Skin epidermis (tissue), 12 donors: ENCODE measurements at regions not wholly inside any gene's neighbourhood (a gene's known extent, or its start where the extent isn't known, plus 50 kb on each side); places are given as distances from the start of the nearest gene placed in this dataset.
"Not testable (repeated sequence)": the region's sequence is repeated elsewhere in the genome, so short reads cannot be mapped to it uniquely, and the experiment has no call there.

Experiments
- H3K27ac ChIP-seq, 21 experiments: fragments of 200-600 bp; sonication (generic) in 11 of 21; one replicate each; pipeline ENCODE4 v1.5.0; 2020; ENCODE audit warnings: mild to moderate bottlenecking in 3 of 21, inconsistent platforms in 2 of 21, moderate library complexity in 2 of 21
- H3K4me3 ChIP-seq, 7 experiments: fragments of 200-600 bp; sonication (generic) in 2 of 7; one replicate each; pipeline ENCODE4 v1.5.0; 2020; ENCODE audit warnings: inconsistent platforms in 2 of 7, mild to moderate bottlenecking in 2 of 7, moderate library complexity in 1 of 7

DNA sequence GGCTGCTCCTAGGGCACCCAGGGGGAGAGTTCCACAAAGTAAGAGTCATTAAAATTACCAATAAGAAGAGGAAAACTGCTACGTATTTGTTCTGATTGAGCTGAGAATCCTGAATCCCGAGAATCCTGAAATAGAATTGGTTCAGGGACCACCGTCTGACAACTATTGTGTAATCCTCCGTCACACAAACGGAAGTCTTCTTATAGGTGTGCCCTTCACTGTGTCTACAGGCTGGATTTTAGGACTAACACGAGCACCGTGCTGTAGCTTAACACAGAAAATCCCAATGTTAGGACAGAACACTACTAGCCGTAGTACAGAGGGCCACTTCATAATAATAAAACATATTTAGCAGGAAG lies 50.6 kb upstream of the RNF182 start:
- Histone ChIP-seq H3K27ac (peak overlapping the region in 7 of 21 experiments; percentile 3 to 60 (median 14)), H3K4me3 (peak overlapping the region; percentile 26 to 46 (median 38))

DNA sequence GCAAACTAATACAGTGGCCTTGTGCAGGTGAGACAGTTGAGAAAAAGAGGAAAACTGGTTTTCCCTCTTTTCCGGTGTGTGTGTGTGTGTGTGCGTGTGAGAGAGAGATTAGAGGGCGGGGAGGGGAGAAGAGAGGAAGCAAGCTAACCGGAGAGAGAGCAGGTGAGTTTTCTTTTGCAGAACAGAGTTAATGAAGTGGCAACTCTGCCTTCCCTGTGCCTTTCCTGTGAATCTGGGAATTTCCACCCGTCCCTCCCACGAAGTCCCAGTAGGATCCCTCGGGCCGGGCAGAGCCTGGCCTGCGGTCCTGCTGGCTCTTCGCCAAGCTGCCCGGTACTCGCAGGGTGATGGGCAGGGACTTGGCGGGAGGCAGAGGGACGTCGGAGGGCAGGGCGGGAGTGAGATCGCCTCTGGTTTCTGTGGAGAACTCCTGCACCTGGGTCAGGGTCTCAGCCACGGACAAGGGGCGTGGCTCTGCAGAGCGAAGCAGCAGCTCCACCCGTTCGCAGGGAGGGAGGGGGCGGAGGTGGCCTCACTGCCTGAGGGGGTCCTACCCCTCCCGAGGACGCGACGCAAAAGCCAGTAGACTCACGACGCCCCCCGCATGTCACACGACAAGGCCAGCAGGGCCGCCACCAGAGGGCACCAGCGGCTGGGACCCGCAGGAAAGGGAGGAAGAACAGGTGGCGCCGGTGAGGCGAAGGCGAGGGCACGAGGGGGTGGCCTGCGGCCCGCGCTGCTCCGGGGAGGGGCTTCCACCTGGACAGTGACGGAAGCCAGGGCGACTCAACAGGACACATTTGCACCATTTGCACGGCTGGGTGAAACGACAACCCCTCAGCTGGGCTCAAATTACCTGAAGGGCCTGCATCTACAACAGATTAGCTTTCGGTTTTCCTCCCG lies 51.2 kb upstream of the RNF182 start:
- Histone ChIP-seq H3K27ac (peak overlapping the region in 10 of 21 experiments; percentile 3 to 60 (median 24)), H3K4me3 (peak overlapping the region; percentile 26 to 46 (median 38))

DNA sequence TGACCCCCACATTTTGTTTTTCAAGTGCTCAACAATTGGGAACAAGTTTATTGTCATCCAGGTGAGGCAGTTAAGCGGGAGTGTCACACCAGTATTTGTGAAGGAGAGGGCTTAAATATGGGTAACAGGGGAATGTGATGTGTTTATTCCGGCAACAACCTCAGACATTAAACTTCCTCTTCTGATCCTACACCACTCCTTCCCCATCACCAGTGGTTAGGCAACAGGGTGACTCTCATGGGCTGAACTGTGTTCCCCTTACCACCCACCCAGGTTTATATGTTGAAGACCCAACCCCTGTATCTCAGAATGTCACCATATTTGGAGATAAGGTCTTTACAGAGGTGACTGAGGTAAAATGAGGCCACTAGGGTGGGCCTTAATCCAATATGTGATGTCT lies 52.1 kb upstream of the RNF182 start:
- Histone ChIP-seq H3K4me3 (no peak overlapping the region), H3K27ac (peak overlapping the region in 1 of 21 experiments; percentile 10)

DNA sequence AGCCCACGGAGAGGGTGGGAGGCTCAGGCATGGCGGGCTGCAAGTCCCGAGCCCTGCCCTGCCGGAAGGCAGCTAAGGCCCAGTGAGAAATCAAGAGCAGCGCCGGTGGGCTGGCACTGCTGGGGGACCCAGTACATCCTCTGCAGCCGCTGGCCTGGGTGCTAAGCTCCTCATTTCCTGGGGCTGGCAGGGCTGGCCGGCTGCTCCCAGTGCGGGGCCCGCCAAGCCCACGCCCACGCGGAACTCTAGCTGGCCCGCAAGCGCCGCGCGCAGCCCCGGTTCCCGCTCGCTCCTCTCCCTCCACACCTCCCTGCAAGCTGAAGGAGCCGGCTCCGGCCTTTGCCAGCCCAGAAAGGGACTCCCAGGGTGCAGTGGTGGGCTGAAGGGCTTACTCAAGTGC lies 52.7 kb upstream of the RNF182 start:
- H3K4me3 ChIP-seq, H3K27ac ChIP-seq: not testable (repeated sequence)

DNA sequence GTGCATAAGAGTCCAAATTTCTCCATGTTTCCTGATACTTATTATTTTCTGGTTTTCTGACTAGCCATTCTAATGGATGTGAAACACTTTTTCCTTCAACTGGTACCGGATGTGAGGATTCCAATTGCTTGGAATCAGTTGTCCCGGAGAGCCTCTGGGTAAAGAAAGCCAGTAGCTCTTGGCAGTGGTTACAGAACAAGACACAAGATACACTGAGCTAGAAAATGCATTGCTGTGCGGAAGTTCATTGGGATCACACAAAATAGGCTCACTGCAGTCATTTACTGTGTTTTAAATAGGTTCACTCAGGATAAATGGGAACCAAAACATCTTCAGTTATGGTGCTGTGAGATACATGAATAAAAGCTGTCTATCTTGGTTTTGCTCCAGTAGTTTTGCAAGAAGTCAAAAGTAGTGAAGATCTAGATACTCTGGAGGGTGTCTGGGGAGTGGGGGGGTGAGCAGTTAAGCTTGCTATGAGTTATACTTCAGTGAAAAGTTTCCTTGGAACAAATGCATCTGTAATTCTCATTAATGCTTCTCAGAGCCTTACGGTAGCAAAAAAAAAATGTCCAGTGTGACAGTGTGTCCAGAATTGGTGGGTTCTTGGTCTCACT lies 54.4 kb upstream of the RNF182 start:
- no peak overlapping the region for H3K27ac ChIP-seq
- H3K4me3 ChIP-seq: no peak overlapping the region

DNA sequence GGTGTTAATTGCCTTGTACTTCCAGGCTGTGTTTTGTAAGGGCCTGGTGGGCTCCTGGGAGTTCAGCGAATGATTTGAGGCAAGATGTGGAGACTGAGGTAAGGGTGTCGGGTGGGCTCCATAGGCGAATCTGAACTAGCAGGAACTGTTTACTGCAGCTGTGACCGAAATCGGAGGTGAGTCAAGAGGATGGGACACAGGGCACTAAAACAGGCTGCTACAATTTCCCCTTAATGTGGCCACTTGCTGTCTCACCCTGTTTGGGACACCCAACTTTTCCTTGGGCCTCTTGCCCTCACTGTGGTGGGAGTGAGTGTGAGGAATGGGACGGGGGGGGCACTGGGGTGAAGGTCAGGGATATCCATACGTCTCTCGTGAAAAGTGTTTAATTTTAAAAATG lies 53.9 kb upstream of the MCUR1 start:
- Histone ChIP-seq H3K4me3 (no peak overlapping the region), H3K27ac (no peak overlapping the region)

DNA sequence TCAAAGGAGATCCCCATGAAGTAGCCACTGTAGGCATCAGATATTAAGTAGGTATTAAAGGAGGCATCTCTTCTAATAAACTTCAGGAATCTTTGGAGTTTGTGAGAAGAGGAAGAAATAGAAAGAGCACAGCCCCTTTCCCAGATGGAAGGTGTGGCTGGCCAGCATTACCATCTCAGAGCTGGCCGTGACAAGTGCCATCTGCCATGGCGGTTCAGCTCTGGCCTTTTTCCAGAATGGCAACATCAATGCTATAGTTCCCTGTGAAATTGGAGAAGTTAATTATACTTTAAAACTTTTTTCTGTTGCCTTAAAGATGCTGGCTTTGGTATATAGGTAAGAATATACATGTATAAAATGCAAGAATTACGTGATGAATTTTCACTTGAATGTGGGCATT lies 51.9 kb upstream of the MCUR1 start:
- H3K27ac ChIP-seq: no peak overlapping the region
- no peak overlapping the region for H3K4me3 ChIP-seq

DNA sequence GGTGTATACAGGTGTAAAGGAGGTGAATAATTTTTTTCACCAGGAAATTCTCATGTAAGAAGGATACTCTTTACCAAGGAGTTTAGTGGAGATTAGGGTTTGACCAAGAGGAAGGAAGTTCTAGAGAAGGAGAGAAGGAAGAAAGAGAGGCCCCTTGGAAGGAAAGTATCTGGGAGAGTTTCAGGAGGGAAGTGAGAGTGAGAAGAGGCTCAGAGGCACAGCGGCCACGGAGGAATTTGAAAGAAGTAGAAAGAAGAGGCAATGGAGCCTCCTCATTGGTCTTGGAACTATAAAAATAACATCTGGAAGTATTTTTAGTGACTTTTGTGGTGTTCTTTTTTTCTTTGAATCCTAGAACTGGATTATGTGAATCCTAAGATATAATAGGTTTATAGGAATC lies 50.8 kb upstream of the MCUR1 start:
- no peak overlapping the region for H3K27ac ChIP-seq

DNA sequence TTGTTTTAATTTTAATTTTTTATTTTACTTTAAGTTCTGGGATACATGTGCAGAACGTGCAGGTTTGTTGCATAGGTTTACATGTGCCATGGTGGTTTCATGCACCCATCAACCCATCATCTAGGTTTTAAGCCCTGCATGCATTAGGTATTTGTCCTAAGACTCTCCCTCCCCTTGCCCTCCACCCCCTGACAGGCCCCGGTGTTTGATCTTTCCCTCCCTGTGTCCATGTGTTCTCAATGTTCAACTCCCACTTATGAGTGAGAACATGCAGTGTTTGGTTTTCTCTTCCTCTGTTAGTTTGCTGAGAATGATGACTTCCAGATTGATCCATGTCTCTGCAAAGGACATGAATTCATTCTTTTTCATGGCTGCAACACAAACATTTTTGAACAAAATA lies 50.3 kb upstream of the MCUR1 start:
- H3K4me3 ChIP-seq: not testable (repeated sequence)

More for the DNA sequence above, 50.8 kb upstream of the MCUR1 start:
- H3K4me3 ChIP-seq: no peak overlapping the region

More for the DNA sequence above, 50.3 kb upstream of the MCUR1 start:
- H3K27ac ChIP-seq: not testable (repeated sequence)
